Adrenal gland (tissue), 5 donors: ENCODE measurements at regions not wholly inside any gene's neighbourhood (a gene's known extent, or its start where the extent isn't known, plus 50 kb on each side); places are given as distances from the start of the nearest gene placed in this dataset.

Source experiments
- POLR2A ChIP-seq, 2 donors: fragments of 450-650 bp; IDR thresholded peaks; one replicate each; pipeline ENCODE4 v1.6.1; 2017; ENCODE audit warnings: antibody characterized with exemption in 2 of 2, mild to moderate bottlenecking in 2 of 2, moderate library complexity in 1 of 2
- TF ChIP-seq, protein P1 (sequence below), 6 experiments: fragments of 450-650 bp in 4 of 6; fragments of 200-600 bp in 2 of 6; sonication (generic) in 1 of 6; IDR thresholded peaks; 1 replicate in 5 of 6; 2 replicates in 1 of 6; pipeline versions ENCODE4 v1.5.1 to v1.8.0; 2016 to 2021; ENCODE audit warnings: antibody characterized with exemption in 6 of 6, mild to moderate bottlenecking in 2 of 6, moderate library complexity in 1 of 6
- donor health status: DM: no; HTN: no; CAD: no.

- TF ChIP-seq, protein P1, sequence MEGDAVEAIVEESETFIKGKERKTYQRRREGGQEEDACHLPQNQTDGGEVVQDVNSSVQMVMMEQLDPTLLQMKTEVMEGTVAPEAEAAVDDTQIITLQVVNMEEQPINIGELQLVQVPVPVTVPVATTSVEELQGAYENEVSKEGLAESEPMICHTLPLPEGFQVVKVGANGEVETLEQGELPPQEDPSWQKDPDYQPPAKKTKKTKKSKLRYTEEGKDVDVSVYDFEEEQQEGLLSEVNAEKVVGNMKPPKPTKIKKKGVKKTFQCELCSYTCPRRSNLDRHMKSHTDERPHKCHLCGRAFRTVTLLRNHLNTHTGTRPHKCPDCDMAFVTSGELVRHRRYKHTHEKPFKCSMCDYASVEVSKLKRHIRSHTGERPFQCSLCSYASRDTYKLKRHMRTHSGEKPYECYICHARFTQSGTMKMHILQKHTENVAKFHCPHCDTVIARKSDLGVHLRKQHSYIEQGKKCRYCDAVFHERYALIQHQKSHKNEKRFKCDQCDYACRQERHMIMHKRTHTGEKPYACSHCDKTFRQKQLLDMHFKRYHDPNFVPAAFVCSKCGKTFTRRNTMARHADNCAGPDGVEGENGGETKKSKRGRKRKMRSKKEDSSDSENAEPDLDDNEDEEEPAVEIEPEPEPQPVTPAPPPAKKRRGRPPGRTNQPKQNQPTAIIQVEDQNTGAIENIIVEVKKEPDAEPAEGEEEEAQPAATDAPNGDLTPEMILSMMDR (IDR thresholded peaks at IDR 0.05) = no peak
- TF ChIP-seq POLR2A (IDR thresholded peaks at IDR 0.05) = no peak
Observed at GRCh38 chr10:128710098-128710797, 584.0 kb upstream of the MKI67 start.
